Activated CD4-positive, alpha-beta memory T cell treated with anti-CD3 and anti-CD28 coated beads for 36 hours (primary cell): ENCODE measurements at regions not wholly inside any gene's neighbourhood (a gene's known extent, or its start where the extent isn't known, plus 50 kb on each side); places are given as distances from the start of the nearest gene placed in this dataset.

Source experiments
- CTCF ChIA-PET: fragments of 350-600 bp; sonication (Branson Sonifier 250); formaldehyde crosslinking; loops from one replicate; lab custom pipeline; 2021; ENCODE audit warnings: antibody characterized with exemption, inconsistent platforms; lab: Charles Lee
- POLR2A ChIA-PET: fragments of 350-600 bp; sonication (Branson Sonifier 250); formaldehyde crosslinking; loops from one replicate; lab custom pipeline; 2021; ENCODE audit warnings: antibody characterized with exemption; lab: Charles Lee
- DNase-seq: peaks from one replicate; pipeline ENCODE4 v3.0.0-alpha.2; 2020
- H3K27ac Mint-ChIP-seq: one replicate; pipeline ENCODE4 v1.8.0; 2021; ENCODE audit warnings: mixed read lengths
- H3K27me3 Mint-ChIP-seq: one replicate; pipeline ENCODE4 v1.8.0; 2021; ENCODE audit warnings: mixed read lengths
- H3K36me3 Mint-ChIP-seq: one replicate; pipeline ENCODE4 v1.8.0; 2021; ENCODE audit warnings: mixed read lengths
- H3K4me1 Mint-ChIP-seq: one replicate; pipeline ENCODE4 v1.8.0; 2021; ENCODE audit warnings: low read depth, mixed read lengths
- H3K4me3 Mint-ChIP-seq: one replicate; pipeline ENCODE4 v1.8.0; 2021; ENCODE audit warnings: mild to moderate bottlenecking, mixed read lengths
- H3K9me3 Mint-ChIP-seq: one replicate; pipeline ENCODE4 v1.8.0; 2021; ENCODE audit warnings: mixed read lengths
- intact Hi-C: fragments of 100-400 bp; cut with micrococcal nuclease; formaldehyde crosslinking; loops from one replicate; pipeline ENCODE4 v1.15.1; 2023

DNA sequence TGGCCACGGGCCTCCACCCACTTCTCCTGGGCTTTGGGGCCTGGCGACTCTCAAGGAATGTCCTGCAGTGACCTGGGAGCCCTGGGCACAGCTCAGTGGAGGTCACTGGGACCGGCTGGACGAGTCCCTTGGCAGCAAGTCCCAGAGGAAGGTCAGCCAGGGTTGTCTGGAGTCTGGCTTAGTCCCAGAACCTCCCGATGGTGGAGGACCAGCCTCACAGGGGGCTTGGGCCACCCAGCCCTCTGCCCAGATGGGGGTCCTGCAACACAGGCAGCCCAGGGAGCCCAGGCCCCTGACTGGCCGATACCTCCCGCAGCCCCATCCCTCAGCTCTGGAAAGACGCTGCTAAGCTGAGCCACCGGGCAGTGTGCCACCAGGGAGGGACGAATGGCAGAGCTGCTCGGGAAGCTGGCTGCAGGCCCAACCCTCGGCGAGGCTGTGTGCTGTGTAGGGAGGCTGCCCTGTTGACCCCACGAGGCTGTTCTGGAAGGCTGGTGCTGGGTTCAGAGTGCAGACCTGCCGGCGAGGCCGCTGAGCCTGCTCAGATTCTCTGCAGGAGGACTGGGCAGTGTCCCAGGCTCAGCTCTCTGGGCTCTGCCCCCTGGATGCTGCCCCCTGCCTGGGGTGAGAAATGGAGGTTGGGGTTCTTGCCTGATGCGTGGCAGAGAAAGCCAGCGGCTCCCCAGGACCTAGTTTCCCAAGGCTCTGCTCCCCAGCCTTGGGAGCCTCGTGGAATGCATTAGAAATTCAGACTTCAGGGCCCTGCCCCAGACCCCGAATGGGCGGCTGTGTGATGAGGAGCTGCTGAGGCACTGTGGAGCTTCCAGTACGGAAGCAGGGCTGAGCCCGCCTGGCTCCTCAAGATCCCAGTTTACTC, 61.7 kb downstream of the ADRA2C start:
- Mint-ChIP-seq H3K4me1 (no peaks in the 10 kb centered on the region), H3K36me3 (no peaks in the 10 kb centered on the region), H3K27ac (no peak overlapping the region), H3K27me3 (peaks cover 4% of the 10 kb centered on the region), H3K9me3 (no peaks in the 10 kb centered on the region), H3K4me3 (no peak overlapping the region)
- intact Hi-C loops = no loop called here
- POLR2A ChIA-PET = no interaction called here
- CTCF ChIA-PET = no interaction called here
- no peak for DNase-seq

- Mint-ChIP-seq H3K36me3 (no peaks in the 10 kb centered on the region), H3K9me3 (no peaks in the 10 kb centered on the region), H3K27me3 (peaks cover 8% of the 10 kb centered on the region), H3K4me1 (no peaks in the 10 kb centered on the region), H3K4me3 (no peak overlapping the region), H3K27ac (no peak overlapping the region)
- ChIA-PET POLR2A (no interaction called here), CTCF (no interaction called here)
- intact Hi-C loops = no loop called here
- no peak for DNase-seq
Measured at GRCh38 chr4:3828546-3828945, 62.4 kb downstream of the ADRA2C start.

DNA sequence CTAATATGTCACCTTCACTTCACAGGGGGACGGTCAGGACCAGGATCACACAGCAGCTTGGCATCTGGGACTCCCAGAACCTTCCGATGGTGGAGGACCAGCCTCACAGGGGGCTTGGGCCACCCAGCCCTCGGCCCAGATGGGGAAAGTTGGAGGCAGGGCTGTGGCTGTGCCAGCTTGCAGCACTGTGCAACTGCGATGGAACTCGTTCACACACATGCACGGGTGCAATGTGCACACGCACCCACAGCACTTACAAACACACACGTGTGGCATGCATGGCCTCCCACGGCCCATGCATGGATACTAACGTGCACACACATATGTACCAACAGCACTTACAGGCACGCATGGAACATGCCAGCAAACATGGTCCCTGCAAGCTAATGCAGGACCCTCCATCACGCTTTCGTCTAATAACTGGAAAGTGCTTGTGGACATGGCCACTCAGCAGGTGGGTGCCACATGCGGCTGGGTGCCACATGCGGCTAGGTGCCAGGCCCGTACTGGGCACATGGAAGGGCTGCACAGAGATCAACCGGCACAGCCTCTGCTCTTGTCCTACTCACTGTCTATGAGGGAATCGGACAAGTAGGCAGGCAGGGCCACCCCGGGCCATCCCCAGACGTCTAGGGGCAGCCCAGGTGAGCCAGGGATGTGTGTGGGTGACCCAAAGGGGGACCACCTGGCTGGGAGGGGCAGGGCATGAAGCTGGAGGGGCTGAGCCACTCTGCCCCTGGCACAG, 63.2 kb downstream of the ADRA2C start:
- Mint-ChIP-seq H3K9me3 (no peaks in the 10 kb centered on the region), H3K36me3 (no peaks in the 10 kb centered on the region), H3K27me3 (peaks cover 16% of the 10 kb centered on the region), H3K4me1 (no peaks in the 10 kb centered on the region), H3K4me3 (no peak overlapping the region), H3K27ac (no peak overlapping the region)
- intact Hi-C loops = no loop called here
- ChIA-PET CTCF (no interaction called here), POLR2A (no interaction called here)
- DNase-seq = no peak

DNA sequence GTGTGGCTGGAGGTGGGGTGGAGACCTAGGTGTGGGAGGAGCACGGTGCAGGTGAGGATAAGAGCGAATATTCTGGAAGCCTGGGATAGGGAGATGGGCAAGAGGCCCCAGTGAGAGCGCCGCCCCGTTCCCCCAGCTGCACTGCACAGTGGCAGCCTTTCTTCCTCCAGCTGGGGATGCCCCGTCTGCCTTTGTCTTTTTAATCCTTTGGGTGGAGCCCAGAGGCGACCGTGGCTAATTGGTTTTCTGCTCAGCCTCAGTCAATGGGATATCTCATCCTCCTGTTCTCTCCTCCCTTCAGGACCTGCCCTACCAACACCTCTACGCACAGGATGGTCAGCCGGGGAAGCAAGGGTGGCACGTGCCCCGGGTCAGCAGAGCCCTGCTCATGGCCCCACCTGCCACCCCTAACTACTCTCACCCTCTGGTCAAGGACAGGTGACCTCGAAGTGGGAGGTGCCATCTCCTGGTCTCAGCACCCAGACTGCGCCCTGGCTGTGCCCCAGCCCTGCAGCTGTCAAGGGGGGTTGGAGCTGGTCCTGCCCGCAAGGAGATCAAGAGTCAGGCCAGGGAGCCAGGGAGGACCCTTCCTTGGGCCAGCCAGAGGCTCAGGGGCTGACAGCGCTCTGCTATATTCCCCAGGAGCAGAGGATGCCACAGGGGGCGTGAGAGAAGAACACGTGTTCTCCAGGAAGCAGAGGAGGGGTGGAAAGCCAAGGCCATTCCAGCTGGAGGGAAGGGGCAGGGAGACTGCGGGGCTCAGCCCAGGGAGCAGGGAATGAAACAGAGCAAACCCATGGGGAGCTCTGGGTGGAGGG, 64.0 kb downstream of the ADRA2C start:
- H3K27me3 Mint-ChIP-seq = peaks cover 22% of the 10 kb centered on the region
- H3K4me1 Mint-ChIP-seq = no peaks in the 10 kb centered on the region
- no peak for DNase-seq
- POLR2A ChIA-PET = no interaction called here
- H3K27ac Mint-ChIP-seq = no peak overlapping the region
- H3K36me3 Mint-ChIP-seq = no peaks in the 10 kb centered on the region
- intact Hi-C loops = no loop called here
- CTCF ChIA-PET = no interaction called here
- H3K4me3 Mint-ChIP-seq = no peak overlapping the region
- no peaks in the 10 kb centered on the region for H3K9me3 Mint-ChIP-seq

- no peak for DNase-seq
- POLR2A ChIA-PET = no interaction called here
- Mint-ChIP-seq H3K4me3 (no peak overlapping the region), H3K36me3 (no peaks in the 10 kb centered on the region), H3K9me3 (no peaks in the 10 kb centered on the region), H3K27ac (no peak overlapping the region), H3K4me1 (no peaks in the 10 kb centered on the region), H3K27me3 (peaks cover 28% of the 10 kb centered on the region)
- intact Hi-C loops = no loop called here
- CTCF ChIA-PET = no interaction called here
Measured at GRCh38 chr4:3830774-3831528, 64.8 kb downstream of the ADRA2C start.

DNA sequence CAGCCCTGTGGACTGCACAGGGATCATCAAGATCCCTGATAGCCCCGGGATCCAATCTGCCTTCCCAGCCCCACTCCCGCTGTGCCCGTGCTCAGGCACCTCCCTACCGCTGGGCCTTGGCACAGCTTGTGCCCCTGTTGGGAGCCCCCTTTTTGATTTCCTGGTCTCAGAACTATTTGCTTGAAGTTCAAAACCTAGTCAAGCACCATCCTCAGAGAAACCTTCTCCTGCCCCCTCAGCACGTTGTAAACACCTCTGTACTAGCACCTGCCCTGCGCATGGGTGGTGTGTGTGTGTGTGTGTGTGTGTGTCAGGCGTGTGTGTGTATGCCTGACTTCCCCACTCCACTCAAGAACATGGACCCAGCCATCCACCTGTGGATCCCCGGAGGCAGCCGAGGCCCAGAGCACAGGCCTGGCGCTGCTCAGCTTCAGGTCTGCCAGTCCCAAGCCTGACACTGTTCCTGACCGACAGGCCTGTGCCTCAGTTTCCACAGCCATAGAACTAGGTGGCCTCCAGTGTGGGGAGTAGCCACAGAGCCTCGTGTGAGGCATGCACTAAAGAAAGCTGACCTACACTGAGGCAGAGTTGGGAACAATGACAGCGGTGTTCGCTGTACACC, 65.5 kb downstream of the ADRA2C start:
- intact Hi-C loops = no loop called here
- Mint-ChIP-seq H3K9me3 (no peaks in the 10 kb centered on the region), H3K4me1 (no peaks in the 10 kb centered on the region), H3K4me3 (no peak overlapping the region), H3K27me3 (peaks cover 29% of the 10 kb centered on the region), H3K36me3 (no peaks in the 10 kb centered on the region), H3K27ac (no peak overlapping the region)
- no peak for DNase-seq
- ChIA-PET CTCF (no interaction called here), POLR2A (interaction anchor here (0.6 kb wide), 1 partner anchor 87 kb away, joined by 3 read pairs; no protein-coding TSS in a partner anchor)

DNA sequence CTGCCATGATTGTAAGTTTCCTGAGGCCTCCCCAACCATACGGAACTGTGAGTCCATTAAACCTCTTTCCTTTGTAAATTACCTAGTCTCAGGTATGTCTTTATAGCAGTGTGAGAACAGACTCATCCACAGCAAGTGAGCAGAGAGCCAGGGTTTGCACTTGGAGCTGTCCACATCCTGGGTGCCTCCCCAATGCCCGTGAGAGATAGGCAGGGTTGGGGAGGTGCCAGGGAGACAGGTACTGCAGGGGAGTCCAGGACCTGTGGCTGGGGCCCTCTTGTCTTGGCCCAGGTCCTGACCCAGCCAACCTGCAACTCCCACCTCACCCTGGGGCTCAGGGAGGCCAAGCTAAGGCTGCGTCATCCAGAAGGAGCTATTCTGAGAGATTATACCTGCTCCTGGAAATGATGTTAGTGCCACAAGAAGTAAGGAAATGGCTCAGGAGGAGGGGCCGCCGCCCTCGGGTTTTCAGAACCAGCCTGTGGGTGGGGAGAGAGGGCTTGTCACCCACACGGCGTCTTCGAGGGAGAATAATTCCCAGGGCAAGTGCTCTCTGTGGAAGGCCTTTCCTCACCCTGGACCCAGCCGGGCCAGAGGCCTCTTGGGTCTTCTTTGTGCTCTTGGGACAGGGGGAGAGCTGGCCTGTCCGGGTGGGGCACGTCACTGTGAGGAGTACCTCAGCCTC, 66.5 kb downstream of the ADRA2C start:
- H3K27me3 Mint-ChIP-seq = peaks cover 36% of the 10 kb centered on the region
- no peaks in the 10 kb centered on the region for H3K4me1 Mint-ChIP-seq
- ChIA-PET POLR2A (interaction anchor here (0.6 kb wide), 1 partner anchor 88 kb away, joined by 3 read pairs; no protein-coding TSS in a partner anchor), CTCF (no interaction called here)
- intact Hi-C loops = no loop called here
- H3K4me3 Mint-ChIP-seq = no peak overlapping the region
- H3K36me3 Mint-ChIP-seq = no peaks in the 10 kb centered on the region
- H3K9me3 Mint-ChIP-seq = no peaks in the 10 kb centered on the region
- no peak overlapping the region for H3K27ac Mint-ChIP-seq
- DNase-seq = no peak

GRCh38 chr4:3833326-3833989, 67.3 kb downstream of the ADRA2C start:
- intact Hi-C loops = no loop called here
- H3K4me3 Mint-ChIP-seq = no peak overlapping the region
- no peak for DNase-seq
- CTCF ChIA-PET = no interaction called here
- H3K4me1 Mint-ChIP-seq = no peaks in the 10 kb centered on the region
- H3K9me3 Mint-ChIP-seq = no peaks in the 10 kb centered on the region
- POLR2A ChIA-PET = no interaction called here
- H3K27me3 Mint-ChIP-seq = peaks cover 36% of the 10 kb centered on the region
- H3K36me3 Mint-ChIP-seq = no peaks in the 10 kb centered on the region
- no peak overlapping the region for H3K27ac Mint-ChIP-seq

DNA sequence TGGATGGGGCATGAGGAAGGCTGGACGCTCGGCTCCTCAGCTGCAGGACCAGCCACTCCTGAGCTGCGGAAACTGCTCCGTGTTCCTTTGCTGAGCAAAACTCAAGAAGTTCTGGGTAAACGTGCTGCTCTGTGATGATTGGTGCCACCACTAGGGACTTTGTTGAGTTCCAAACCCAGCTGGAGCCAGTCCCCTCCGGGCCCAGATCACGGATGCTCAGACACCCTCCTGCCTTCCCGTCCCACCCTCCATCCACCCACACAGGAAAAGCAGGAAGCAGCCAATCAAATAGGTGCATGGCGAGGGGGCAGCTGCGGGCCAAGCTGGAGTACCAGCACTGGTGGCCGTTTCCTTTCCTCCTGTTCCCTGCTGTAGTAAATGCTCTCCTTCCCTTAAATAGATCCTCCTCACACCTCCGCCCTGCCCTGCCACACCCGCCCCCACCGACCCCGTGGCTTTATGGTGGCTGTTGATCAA, 68.0 kb downstream of the ADRA2C start:
- POLR2A ChIA-PET = no interaction called here
- H3K27ac Mint-ChIP-seq = no peak overlapping the region
- H3K4me3 Mint-ChIP-seq = no peak overlapping the region

GRCh38 chr4:3834663-3835521, 68.7 kb downstream of the ADRA2C start:
- ChIA-PET POLR2A (no interaction called here), CTCF (no interaction called here)
- H3K9me3 Mint-ChIP-seq = no peaks in the 10 kb centered on the region
- H3K4me1 Mint-ChIP-seq = no peaks in the 10 kb centered on the region
- no peaks in the 10 kb centered on the region for H3K36me3 Mint-ChIP-seq
- H3K27me3 Mint-ChIP-seq = peaks cover 32% of the 10 kb centered on the region
- H3K4me3 Mint-ChIP-seq = no peak overlapping the region
- intact Hi-C loops = no loop called here
- H3K27ac Mint-ChIP-seq = no peak overlapping the region
- no peak for DNase-seq

More for the DNA sequence above, 68.0 kb downstream of the ADRA2C start:
- peaks cover 32% of the 10 kb centered on the region for H3K27me3 Mint-ChIP-seq
- no peaks in the 10 kb centered on the region for H3K9me3 Mint-ChIP-seq
- no peaks in the 10 kb centered on the region for H3K36me3 Mint-ChIP-seq
- intact Hi-C loops = no loop called here
- no peak for DNase-seq
- H3K4me1 Mint-ChIP-seq = no peaks in the 10 kb centered on the region
- CTCF ChIA-PET = no interaction called here
